Subcutaneous abdominal adipose tissue (tissue), 5 donors: ENCODE measurements at regions not wholly inside any gene's neighbourhood (a gene's known extent, or its start where the extent isn't known, plus 50 kb on each side); places are given as distances from the start of the nearest gene placed in this dataset.
"Not testable (repeated sequence)": the region's sequence is repeated elsewhere in the genome, so short reads cannot be mapped to it uniquely, and the experiment has no call there.

Experiments used
- H3K27ac ChIP-seq: one replicate; pipeline ENCODE4 v1.7.0; 2013; ENCODE audit warnings: low read depth, mild to moderate bottlenecking, inconsistent platforms, low read length, moderate library complexity
- H3K27me3 ChIP-seq, 5 donors: one replicate each; pipeline ENCODE4 v1.7.0; 2013; ENCODE audit warnings: low read length in 5 of 5, inconsistent platforms in 1 of 5; ENCODE audit not compliant: control insufficient read depth in 5 of 5, insufficient read depth in 4 of 5
- H3K36me3 ChIP-seq, 5 donors: one replicate each; pipeline ENCODE4 v1.7.0; 2013; ENCODE audit warnings: low read length in 5 of 5; ENCODE audit not compliant: control insufficient read depth in 5 of 5, insufficient read depth in 5 of 5
- H3K4me1 ChIP-seq, 5 donors: one replicate each; pipeline ENCODE4 v1.7.0; 2013; ENCODE audit warnings: low read length in 5 of 5, mild to moderate bottlenecking in 3 of 5, moderate library complexity in 1 of 5; ENCODE audit not compliant: control insufficient read depth in 5 of 5, insufficient read depth in 5 of 5
- H3K4me3 ChIP-seq, 5 donors: one replicate each; pipeline ENCODE4 v1.7.0; 2013; ENCODE audit warnings: low read length in 5 of 5, low read depth in 1 of 5
- H3K9ac ChIP-seq, 5 donors: one replicate each; pipeline ENCODE4 v1.7.0; 2013; ENCODE audit warnings: low read length in 5 of 5, mild to moderate bottlenecking in 4 of 5, moderate library complexity in 3 of 5
- H3K9me3 ChIP-seq, 5 donors: one replicate each; pipeline ENCODE4 v1.7.0; 2013; ENCODE audit warnings: low read length in 5 of 5; ENCODE audit not compliant: control insufficient read depth in 5 of 5
- donor health status: healthy.
- donor health status: healthy.
- donor health status: healthy.
- donor health status: healthy.
- donor health status: healthy.

GRCh38 chr4:131883181-131883580, 1265.9 kb upstream of the PCDH10 start:
- not testable (repeated sequence) for H3K9me3 ChIP-seq, H3K27me3 ChIP-seq, H3K27ac ChIP-seq, H3K4me3 ChIP-seq, H3K9ac ChIP-seq, H3K36me3 ChIP-seq, H3K4me1 ChIP-seq

- not testable (repeated sequence) for H3K27ac ChIP-seq, H3K36me3 ChIP-seq, H3K9ac ChIP-seq, H3K4me3 ChIP-seq, H3K9me3 ChIP-seq, H3K27me3 ChIP-seq, H3K4me1 ChIP-seq
Observed at GRCh38 chr4:131925662-131926061, 1223.4 kb upstream of the PCDH10 start.

GRCh38 chr4:131967646-131968045, 1181.4 kb upstream of the PCDH10 start:
- not testable (repeated sequence) for H3K36me3 ChIP-seq, H3K27me3 ChIP-seq, H3K27ac ChIP-seq, H3K4me1 ChIP-seq, H3K9ac ChIP-seq, H3K9me3 ChIP-seq, H3K4me3 ChIP-seq

GRCh38 chr4:131974730-131975129, 1174.4 kb upstream of the PCDH10 start:
- H3K9ac ChIP-seq, result no peak overlapping the region
- no peaks in the 10 kb centered on the region for H3K36me3 ChIP-seq
- no peaks in the 10 kb centered on the region for H3K27me3 ChIP-seq
- H3K4me3 ChIP-seq, result peak overlapping the region in 1 of 5 donors; percentile 8
- H3K9me3 ChIP-seq, result peaks cover 0 to 19% (median 15%) of the 10 kb centered on the region in 5 donors
- H3K4me1 ChIP-seq, result no peaks in the 10 kb centered on the region
- no peak overlapping the region for H3K27ac ChIP-seq

- Histone ChIP-seq H3K9me3 (peaks cover 0 to 19% (median 15%) of the 10 kb centered on the region in 5 donors), H3K4me3 (peak overlapping the region in 2 of 5 donors; percentile 11 to 31)
- not testable (repeated sequence) for H3K27me3 ChIP-seq, H3K27ac ChIP-seq, H3K4me1 ChIP-seq, H3K9ac ChIP-seq, H3K36me3 ChIP-seq
Observed at GRCh38 chr4:131975276-131976132, 1173.6 kb upstream of the PCDH10 start.

- not testable (repeated sequence) for H3K27ac ChIP-seq, H3K27me3 ChIP-seq, H3K36me3 ChIP-seq, H3K9ac ChIP-seq, H3K4me1 ChIP-seq
- peak overlapping the region in 1 of 5 donors; percentile 31 for H3K4me3 ChIP-seq
- peaks cover 0 to 19% (median 15%) of the 10 kb centered on the region in 5 donors for H3K9me3 ChIP-seq
Observed at GRCh38 chr4:131976133-131977002, 1172.7 kb upstream of the PCDH10 start.

- Histone ChIP-seq H3K36me3 (no peaks in the 10 kb centered on the region), H3K4me1 (no peaks in the 10 kb centered on the region), H3K27me3 (no peaks in the 10 kb centered on the region), H3K9ac (no peak overlapping the region), H3K4me3 (no peak overlapping the region), H3K27ac (no peak overlapping the region), H3K9me3 (peaks cover 0 to 19% (median 15%) of the 10 kb centered on the region in 5 donors)
Observed at GRCh38 chr4:131978120-131978519, 1171.0 kb upstream of the PCDH10 start.

- no peaks in the 10 kb centered on the region for H3K27me3 ChIP-seq
- H3K27ac ChIP-seq, result no peak overlapping the region
- H3K36me3 ChIP-seq, result no peaks in the 10 kb centered on the region
- no peaks in the 10 kb centered on the region for H3K9me3 ChIP-seq
- no peaks in the 10 kb centered on the region for H3K4me1 ChIP-seq
- no peak overlapping the region for H3K4me3 ChIP-seq
- no peak overlapping the region for H3K9ac ChIP-seq
Observed at GRCh38 chr4:131989576-131989975, 1159.5 kb upstream of the PCDH10 start.

- no peak overlapping the region for H3K9ac ChIP-seq
- H3K4me3 ChIP-seq, result no peak overlapping the region
- H3K4me1 ChIP-seq, result no peaks in the 10 kb centered on the region
- no peaks in the 10 kb centered on the region for H3K9me3 ChIP-seq
- no peaks in the 10 kb centered on the region for H3K27me3 ChIP-seq
- no peak overlapping the region for H3K27ac ChIP-seq
- no peaks in the 10 kb centered on the region for H3K36me3 ChIP-seq
Observed at GRCh38 chr4:132001542-132001941, 1147.6 kb upstream of the PCDH10 start.

GRCh38 chr4:132003593-132003992, 1145.5 kb upstream of the PCDH10 start:
- Histone ChIP-seq H3K4me3 (no peak overlapping the region), H3K4me1 (no peaks in the 10 kb centered on the region), H3K9me3 (no peaks in the 10 kb centered on the region), H3K36me3 (no peaks in the 10 kb centered on the region), H3K9ac (no peak overlapping the region), H3K27ac (no peak overlapping the region), H3K27me3 (no peaks in the 10 kb centered on the region)
